ENCODE measurements at regions not wholly inside any gene's neighbourhood (a gene's known extent, or its start where the extent isn't known, plus 50 kb on each side); places are given as distances from the start of the nearest gene placed in this dataset.

- BruUV-seq (replicated peaks) = no TSS peak
- Mint-ChIP-seq H3K9me3 (ENCODE audit: unreplicated experiment) (no peaks in the 10 kb centered on the region), H3K27me3 (ENCODE audit: insufficient read depth, unreplicated experiment) (peaks cover 4% of the 10 kb centered on the region), H3K4me1 (ENCODE audit: low read depth, unreplicated experiment) (no peaks in the 10 kb centered on the region), H3K4me3 (ENCODE audit: unreplicated experiment) (no peak overlapping the region), H3K36me3 (ENCODE audit: insufficient read depth, unreplicated experiment) (no peaks in the 10 kb centered on the region), H3K27ac (ENCODE audit: unreplicated experiment) (no peak overlapping the region)
- Histone ChIP-seq H3K4me1 (no peaks in the 10 kb centered on the region), H3K36me3 (ENCODE audit: control insufficient read depth, insufficient read depth, low read length) (no peaks in the 10 kb centered on the region), H3K27me3 (replicated peaks; ENCODE audit: control insufficient read depth, insufficient read depth, low read length) (no peaks in the 10 kb centered on the region), H3K9me3 (no peaks in the 10 kb centered on the region), H3K4me3 (ENCODE audit: low read depth, low read length) (no peak overlapping the region)
- DNase-seq = no peak
- TF ChIP-seq CTCF (IDR thresholded peaks at IDR 0.05; ENCODE audit: insufficient read depth in 1 of 2, low read depth in 1 of 2, low read length in 1 of 2, severe bottlenecking in 1 of 2, unreplicated experiment in 1 of 2) = no peak
- CTCF ChIA-PET = no interaction called here
- intact Hi-C loops (cut with micrococcal nuclease; ENCODE audit: unreplicated experiment) = no loop called here
- POLR2A ChIA-PET = no interaction called here
These were observed 618.7 kb downstream of the VRK1 start for GRCh38 chr14:97415907-97416306.

- intact Hi-C loops (cut with micrococcal nuclease; ENCODE audit: unreplicated experiment) = no loop called here
- ChIA-PET CTCF (no interaction called here), POLR2A (no interaction called here)
- Histone ChIP-seq H3K4me1 (no peaks in the 10 kb centered on the region), H3K27me3 (replicated peaks; ENCODE audit: control insufficient read depth, insufficient read depth, low read length) (no peaks in the 10 kb centered on the region), H3K36me3 (ENCODE audit: control insufficient read depth, insufficient read depth, low read length) (no peaks in the 10 kb centered on the region), H3K4me3 (ENCODE audit: low read depth, low read length) (no peak overlapping the region), H3K9me3 (no peaks in the 10 kb centered on the region)
- no peak overlapping the region for H3K4me3 Mint-ChIP-seq (ENCODE audit: unreplicated experiment)
- no TSS peak for BruUV-seq (replicated peaks)
- peaks cover 4% of the 10 kb centered on the region for H3K27me3 Mint-ChIP-seq (ENCODE audit: insufficient read depth, unreplicated experiment)
- no peaks in the 10 kb centered on the region for H3K4me1 Mint-ChIP-seq (ENCODE audit: low read depth, unreplicated experiment)
- H3K36me3 Mint-ChIP-seq (ENCODE audit: insufficient read depth, unreplicated experiment) = no peaks in the 10 kb centered on the region
- no peak for DNase-seq
- H3K9me3 Mint-ChIP-seq (ENCODE audit: unreplicated experiment) = no peaks in the 10 kb centered on the region
- no peak overlapping the region for H3K27ac Mint-ChIP-seq (ENCODE audit: unreplicated experiment)
- no peak for TF ChIP-seq CTCF (IDR thresholded peaks at IDR 0.05; ENCODE audit: insufficient read depth in 1 of 2, low read depth in 1 of 2, low read length in 1 of 2, severe bottlenecking in 1 of 2, unreplicated experiment in 1 of 2)
These were observed 619.4 kb downstream of the VRK1 start for GRCh38 chr14:97416550-97416949.

- H3K27me3 ChIP-seq (replicated peaks; ENCODE audit: control insufficient read depth, insufficient read depth, low read length) = no peaks in the 10 kb centered on the region
- no peak overlapping the region for H3K4me3 ChIP-seq (ENCODE audit: low read depth, low read length)
- Mint-ChIP-seq H3K27ac (ENCODE audit: unreplicated experiment) (no peak overlapping the region), H3K36me3 (ENCODE audit: insufficient read depth, unreplicated experiment) (no peaks in the 10 kb centered on the region), H3K4me1 (ENCODE audit: low read depth, unreplicated experiment) (no peaks in the 10 kb centered on the region), H3K27me3 (ENCODE audit: insufficient read depth, unreplicated experiment) (peaks cover 4% of the 10 kb centered on the region), H3K9me3 (ENCODE audit: unreplicated experiment) (no peaks in the 10 kb centered on the region), H3K4me3 (ENCODE audit: unreplicated experiment) (no peak overlapping the region)
- BruUV-seq (replicated peaks) = no TSS peak
- POLR2A ChIA-PET = no interaction called here
- H3K9me3 ChIP-seq = no peaks in the 10 kb centered on the region
- H3K36me3 ChIP-seq (ENCODE audit: control insufficient read depth, insufficient read depth, low read length) = no peaks in the 10 kb centered on the region
- TF ChIP-seq CTCF (IDR thresholded peaks at IDR 0.05; ENCODE audit: insufficient read depth in 1 of 2, low read depth in 1 of 2, low read length in 1 of 2, severe bottlenecking in 1 of 2, unreplicated experiment in 1 of 2) = no peak
- intact Hi-C loops (cut with micrococcal nuclease; ENCODE audit: unreplicated experiment) = no loop called here
- H3K4me1 ChIP-seq = no peaks in the 10 kb centered on the region
- no peak for DNase-seq
- CTCF ChIA-PET = no interaction called here
These were observed 620.1 kb downstream of the VRK1 start for GRCh38 chr14:97417331-97417730.

All from Caco-2 (cell line).